ENCODE measurements at regions not wholly inside any gene's neighbourhood (a gene's known extent, or its start where the extent isn't known, plus 50 kb on each side); places are given as distances from the start of the nearest gene placed in this dataset.

- FAIRE-seq (no peak), DNase-seq (ENCODE audit: insufficient read length, low spot score) (no peak)
Measured at GRCh38 chr15:72838311-72838731, 54.8 kb upstream of the ADPGK start.

- FAIRE-seq (no peak), DNase-seq (ENCODE audit: insufficient read length, low spot score) (no peak)
Measured at GRCh38 chr15:72836676-72837330, 53.2 kb upstream of the ADPGK start.

GRCh38 chr15:72835294-72835890 lies 51.8 kb upstream of the ADPGK start:
- DNase-seq (ENCODE audit: insufficient read length, low spot score): no peak
- FAIRE-seq: no peak

DNA sequence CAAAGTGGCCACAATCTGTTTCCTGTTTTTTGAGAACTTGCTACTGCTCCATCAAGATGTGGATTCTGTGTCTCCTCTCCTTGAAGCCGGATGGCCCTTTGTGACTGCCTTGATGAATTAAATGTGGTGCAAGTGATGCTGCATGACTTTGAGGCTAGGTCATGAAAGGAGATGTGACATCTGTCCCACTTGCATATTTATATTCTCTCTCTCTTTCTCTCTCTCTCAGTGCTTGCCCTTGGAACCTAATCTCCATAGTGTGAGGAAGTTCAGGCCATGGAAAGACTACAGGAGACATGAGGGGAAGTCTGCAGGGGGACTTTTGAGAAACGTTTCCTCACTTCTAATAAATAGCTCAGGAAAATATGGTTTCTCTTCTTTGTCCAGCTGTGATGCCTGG lies 50.0 kb upstream of the ADPGK start:
- FAIRE-seq: no peak
- DNase-seq (ENCODE audit: insufficient read length, low spot score): no peak
